HG03432 (cell line): ENCODE measurements at regions not wholly inside any gene's neighbourhood (a gene's known extent, or its start where the extent isn't known, plus 50 kb on each side); places are given as distances from the start of the nearest gene placed in this dataset.

ENCODE experiments used
- ATAC-seq: cut with Tn5 transposase; IDR thresholded peaks from one replicate; pipeline ENCODE4 v1.9.1; 2021; ENCODE audit warnings: mild to moderate bottlenecking, moderate library complexity; ENCODE audit not compliant: unreplicated experiment

GRCh38 chr22:23415490-23415851 is 164.6 kb downstream of the IGLL1 start:
- ATAC-seq: no peak

GRCh38 chr22:23414727-23415489 is 165.2 kb downstream of the IGLL1 start:
- ATAC-seq: no peak

GRCh38 chr22:23411739-23412138 is 168.4 kb downstream of the IGLL1 start:
- no peak for ATAC-seq

- no peak for ATAC-seq
These were observed 169.7 kb downstream of the IGLL1 start for GRCh38 chr22:23410411-23410810.

GRCh38 chr22:23409976-23410375 is 170.1 kb downstream of the IGLL1 start:
- no peak for ATAC-seq

GRCh38 chr22:23408321-23408720 is 171.8 kb downstream of the IGLL1 start:
- no peak for ATAC-seq

- no peak for ATAC-seq
These were observed 174.7 kb downstream of the IGLL1 start for GRCh38 chr22:23405366-23405851.

GRCh38 chr22:23404689-23405365 is 175.3 kb downstream of the IGLL1 start:
- no peak for ATAC-seq

- ATAC-seq: no peak
These were observed 176.1 kb downstream of the IGLL1 start for GRCh38 chr22:23403720-23404688.

GRCh38 chr22:23403152-23403719 is 176.9 kb downstream of the IGLL1 start:
- ATAC-seq: no peak

- peak; percentile 61 for ATAC-seq
These were observed 177.6 kb downstream of the IGLL1 start for GRCh38 chr22:23402275-23403151.

- ATAC-seq: no peak
These were observed 178.2 kb downstream of the IGLL1 start for GRCh38 chr22:23401910-23402274.

GRCh38 chr22:23401111-23401909 is 178.8 kb downstream of the IGLL1 start:
- no peak for ATAC-seq

- ATAC-seq: no peak
These were observed 179.7 kb downstream of the IGLL1 start for GRCh38 chr22:23400286-23400981.

- no peak for ATAC-seq
These were observed 180.5 kb downstream of the IGLL1 start for GRCh38 chr22:23399367-23400285.

- ATAC-seq: no peak
These were observed 181.3 kb downstream of the IGLL1 start for GRCh38 chr22:23398701-23399366.
